HG02870 (cell line): ENCODE measurements at regions not wholly inside any gene's neighbourhood (a gene's known extent, or its start where the extent isn't known, plus 50 kb on each side); places are given as distances from the start of the nearest gene placed in this dataset.
A peak's percentile ranks its signal among the peaks of the same experiment; 100 is the strongest.
"Not testable (repeated sequence)": the region's sequence is repeated elsewhere in the genome, so short reads cannot be mapped to it uniquely, and the experiment has no call there.

Experiments used
- ATAC-seq: cut with Tn5 transposase; IDR thresholded peaks from one replicate; pipeline ENCODE4 v1.9.1; 2021; ENCODE audit warnings: mild to moderate bottlenecking, moderate library complexity; ENCODE audit not compliant: unreplicated experiment

DNA sequence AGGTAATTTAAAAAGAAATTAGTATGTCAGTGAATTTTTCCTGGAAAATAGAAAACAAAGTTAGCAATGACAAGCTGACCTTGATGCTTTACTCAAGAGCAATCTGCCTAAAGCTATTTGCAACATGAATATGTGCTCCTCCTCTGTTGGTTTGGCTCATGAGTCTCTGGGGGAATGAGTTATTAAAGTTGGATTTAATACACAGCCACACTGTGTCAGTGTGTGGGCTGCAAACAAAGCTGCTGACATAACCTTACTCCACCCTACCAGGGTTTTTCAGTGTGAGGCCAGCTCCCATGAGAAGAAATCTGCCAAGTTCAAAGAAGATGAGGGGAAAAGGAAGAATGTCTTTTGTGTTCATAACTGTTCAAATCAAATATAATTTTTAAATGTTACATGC, 280.5 kb downstream of the TLL1 start:
- ATAC-seq = no peak

DNA sequence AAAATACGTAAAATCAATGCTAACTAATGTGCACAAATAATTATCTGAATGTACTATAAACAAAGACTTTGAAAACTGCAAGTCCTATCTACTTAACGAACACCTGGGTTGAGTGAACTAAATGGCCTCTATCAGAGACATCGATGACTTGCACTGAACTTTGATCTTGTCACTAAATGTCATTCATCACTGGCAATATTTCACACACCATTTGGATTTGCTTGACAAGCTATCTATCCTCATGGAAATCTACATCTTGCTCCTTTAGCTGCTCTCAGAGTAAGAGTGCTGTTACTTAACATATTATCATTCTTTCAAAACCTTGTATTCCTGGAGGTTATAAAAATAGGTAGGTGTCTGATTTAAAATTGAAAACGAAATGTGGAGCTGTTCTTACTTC, 289.3 kb downstream of the TLL1 start:
- ATAC-seq = no peak

DNA sequence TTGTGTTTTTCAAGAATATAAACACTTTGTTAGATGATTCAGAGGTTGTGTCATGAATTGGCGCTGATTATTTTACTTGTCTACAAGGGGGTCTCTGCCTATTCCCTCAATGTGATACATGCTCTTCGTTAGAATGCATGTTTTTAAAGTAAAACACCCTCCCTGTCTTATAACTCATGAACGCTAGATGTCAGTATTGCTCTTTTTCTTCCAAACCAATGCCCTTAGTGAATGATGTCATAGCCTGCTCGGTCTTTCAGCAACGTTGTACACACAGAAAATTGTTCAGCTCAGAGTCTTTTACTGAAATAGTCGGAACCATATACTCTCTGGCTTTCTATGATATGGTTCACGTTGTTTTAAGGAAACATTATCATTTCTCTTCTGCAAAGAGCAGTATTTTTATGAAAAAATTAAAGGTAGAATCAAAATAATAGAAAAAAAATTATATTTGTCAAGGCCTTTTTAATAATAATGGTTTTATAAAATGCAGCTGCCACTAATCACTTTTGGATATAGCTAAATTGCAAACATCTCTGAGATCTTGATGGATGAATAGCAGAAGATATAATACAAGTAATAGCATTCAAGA, 292.9 kb downstream of the TLL1 start:
- ATAC-seq = peak; percentile 97

DNA sequence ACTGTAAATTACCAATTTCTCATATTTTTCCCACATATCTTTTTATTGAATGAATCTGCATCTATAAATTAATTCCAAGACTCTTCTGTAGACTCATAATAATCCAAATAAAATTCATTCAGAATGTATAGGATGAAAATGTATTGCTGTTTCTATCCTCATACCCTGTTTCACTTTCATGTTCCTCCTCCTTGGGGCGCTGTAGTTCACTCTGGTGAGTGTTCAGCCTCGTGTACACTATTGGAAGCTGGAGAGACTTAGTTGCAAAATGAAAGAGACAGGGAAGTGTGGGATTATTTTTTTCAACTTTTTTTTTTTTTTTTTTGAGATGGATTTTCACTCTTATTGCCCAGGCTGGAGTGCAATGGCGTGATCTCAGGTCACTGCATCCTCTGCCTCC, 296.1 kb downstream of the TLL1 start:
- ATAC-seq = no peak

DNA sequence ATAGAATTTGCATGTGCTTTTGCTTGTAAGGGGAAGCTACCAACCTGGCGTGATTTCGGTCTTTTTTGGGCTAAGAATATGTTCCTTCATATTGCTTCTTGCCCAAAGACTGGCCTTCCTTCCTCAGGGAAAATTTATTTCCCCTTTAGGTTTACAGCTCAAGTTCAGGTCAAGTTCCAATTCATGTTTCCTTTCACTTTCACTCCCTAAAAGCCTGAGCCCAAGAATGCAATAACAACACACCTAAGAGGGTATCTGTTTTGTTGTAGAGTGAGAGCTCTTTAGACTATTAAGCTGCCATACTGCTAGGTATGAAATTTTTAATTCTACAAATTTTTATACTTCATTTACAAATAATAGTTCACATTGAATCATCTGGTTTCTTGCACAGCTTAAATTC, 299.6 kb downstream of the TLL1 start:
- no peak for ATAC-seq

DNA sequence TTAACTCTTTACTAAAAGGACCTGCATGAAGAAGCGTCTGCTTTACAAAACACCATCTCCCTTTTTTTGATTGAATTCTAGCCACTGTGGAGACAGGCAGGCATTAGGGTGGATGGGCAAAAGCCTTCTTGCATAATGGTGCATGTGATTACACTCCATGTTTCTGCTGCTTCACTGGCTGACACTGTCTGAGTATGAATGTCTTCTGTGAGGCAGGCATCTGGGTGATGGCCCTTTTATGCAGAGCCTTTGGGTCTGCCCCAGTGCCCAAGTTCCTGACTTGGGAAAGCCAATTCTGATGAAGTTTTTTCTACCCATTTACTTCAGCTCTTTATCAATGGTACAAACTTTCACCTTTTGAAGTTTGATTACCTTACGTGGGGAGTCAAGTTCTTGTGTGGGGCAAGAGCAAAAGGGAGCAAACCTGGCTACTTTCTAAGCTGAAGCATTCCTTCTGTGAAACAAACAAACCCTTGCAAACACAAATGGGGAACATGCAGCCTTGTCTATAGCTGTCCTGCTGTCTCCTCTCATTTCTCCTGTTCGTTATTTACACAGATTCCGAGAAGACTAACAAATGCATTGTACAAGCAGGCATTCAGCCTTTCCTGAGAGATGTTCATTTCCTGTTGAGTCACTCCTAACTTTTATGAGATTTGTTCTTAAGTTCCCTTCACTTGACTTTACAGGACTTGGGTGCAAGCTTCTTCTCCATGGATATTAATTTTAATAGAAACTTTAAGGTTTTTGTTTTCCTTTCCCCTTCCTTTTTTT, 301.9 kb downstream of the TLL1 start:
- no peak for ATAC-seq

DNA sequence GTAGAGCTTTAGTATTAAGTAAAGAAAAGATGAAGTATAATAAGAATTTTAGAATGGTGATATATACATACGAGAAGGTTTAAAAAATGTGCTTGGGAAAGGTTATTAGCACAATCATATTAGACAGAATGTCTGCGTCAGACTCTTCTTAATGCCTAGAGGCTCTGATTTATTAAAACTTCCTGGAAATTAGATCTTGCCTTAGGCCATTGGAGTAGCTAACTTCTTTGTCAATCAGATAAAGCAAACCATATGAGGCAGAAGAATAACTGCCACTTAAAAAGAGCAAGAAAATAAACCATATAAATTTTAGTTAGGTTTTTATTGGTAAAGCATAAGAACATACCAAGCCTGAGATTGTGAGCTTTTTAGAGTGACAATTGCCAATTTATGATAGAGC, 309.1 kb downstream of the TLL1 start:
- ATAC-seq = no peak

DNA sequence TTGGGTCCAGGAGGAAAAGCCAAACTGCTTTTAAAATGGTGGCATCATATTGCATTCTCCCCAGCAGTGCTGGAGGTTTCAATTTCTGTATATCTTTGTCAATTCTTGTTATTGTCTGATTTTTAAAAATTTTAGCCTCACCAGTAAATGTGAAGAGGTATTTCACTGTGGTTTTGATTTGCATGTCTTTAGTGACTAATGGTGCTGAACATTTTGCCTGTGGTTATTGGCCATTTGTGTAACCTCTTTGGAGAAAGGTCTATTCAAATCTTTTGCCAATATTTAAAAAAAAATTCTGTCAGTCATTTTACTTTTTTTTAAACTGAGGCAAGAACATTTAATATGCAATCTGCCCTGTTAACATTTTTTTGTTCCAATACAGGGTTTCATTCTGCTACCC, 322.1 kb downstream of the TLL1 start:
- no peak for ATAC-seq

DNA sequence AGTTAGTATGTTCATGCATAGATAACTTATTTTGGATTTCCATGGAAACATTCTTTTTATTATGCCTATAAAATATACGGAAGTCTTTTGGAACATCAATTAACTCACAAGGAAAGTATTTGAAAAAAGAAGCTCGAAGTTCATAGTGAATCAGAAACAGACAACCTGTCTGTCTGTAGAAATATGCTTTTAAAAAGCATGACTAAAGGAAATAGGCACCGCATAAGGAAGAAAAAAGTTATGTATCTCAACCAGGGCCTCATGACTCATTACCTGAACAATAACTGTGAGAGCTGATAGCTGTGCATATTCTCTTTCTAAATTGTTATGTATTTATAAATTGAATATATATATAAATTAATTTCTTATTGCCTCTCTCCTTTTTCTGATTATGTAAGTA, 324.1 kb downstream of the TLL1 start:
- no peak for ATAC-seq

DNA sequence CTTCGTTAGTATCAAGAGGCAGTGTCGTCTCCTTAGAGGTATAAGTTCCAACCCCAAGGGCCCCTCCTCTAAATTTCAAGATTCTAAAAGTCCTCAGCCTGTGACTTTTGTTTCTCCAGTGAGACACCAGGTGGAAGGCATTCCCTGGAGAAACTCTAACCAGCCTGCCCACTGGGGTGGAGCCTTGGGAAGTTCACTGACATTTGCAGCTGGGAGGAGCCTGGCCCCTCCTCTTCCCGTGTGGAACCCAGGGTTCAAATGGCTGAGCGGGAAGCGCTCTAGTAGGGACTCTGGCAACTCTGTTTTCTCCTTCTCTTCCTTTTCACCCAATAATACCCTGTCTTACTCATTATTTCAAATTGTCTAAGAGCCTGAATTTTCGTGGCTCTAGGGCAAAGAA, 325.0 kb downstream of the TLL1 start:
- no peak for ATAC-seq

DNA sequence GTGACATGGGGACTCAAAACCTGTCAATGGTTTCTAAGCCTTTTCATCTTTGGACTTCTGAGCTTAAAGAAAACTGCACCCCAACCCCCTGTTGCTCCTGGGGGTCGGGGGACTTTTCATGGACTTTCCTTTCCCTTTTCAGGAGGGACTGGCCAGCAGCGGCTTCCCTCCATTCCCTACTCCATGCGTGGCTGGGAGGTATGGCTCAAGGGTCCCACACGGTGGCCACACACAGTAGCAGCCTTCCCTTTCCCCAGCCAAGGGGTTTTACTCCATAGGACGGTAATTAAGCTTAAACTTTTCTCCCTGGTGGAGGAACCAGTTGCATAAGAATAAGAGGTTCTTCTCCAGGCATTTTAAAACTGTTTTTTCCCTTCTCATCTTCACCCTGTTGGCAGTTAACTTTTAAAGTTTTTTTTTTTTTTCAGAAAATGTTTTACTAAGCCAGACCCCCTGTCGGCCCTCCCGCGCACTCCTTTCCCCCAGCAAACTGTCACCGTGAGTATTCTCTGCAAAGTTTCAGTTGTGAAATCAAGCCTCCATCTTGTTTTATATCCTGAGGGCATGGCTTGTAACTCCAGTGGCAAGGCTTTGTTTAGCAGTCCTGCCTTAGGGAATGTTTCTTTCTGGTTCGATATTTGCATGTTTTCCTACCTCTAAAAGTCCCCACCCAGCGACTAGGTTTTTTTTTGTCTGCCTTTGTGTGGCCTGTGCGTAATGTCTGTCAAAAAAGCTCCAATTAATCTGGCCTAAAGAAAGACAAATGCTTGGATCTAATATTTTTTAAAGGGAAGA, 325.7 kb downstream of the TLL1 start:
- no peak for ATAC-seq

DNA sequence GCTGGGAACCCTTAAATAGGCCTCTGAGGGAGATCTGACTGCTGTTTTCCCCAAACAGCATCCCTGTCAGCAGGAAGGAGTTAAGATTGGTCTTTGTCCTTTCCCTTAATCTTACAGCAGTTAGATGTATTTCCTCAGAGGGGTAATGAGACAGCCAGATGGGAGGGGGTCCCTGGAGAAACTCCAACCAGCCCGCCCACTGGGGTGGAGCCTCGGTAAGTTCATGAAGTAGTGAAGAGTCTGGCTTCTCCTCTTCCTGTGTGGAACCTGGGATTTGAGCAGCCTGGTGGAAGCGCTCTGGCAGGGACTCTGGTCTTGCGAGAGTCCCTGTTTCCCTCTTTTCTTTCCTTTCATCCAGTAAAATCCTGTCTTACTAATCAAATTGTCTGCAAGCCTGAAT, 330.0 kb downstream of the TLL1 start:
- ATAC-seq = no peak

DNA sequence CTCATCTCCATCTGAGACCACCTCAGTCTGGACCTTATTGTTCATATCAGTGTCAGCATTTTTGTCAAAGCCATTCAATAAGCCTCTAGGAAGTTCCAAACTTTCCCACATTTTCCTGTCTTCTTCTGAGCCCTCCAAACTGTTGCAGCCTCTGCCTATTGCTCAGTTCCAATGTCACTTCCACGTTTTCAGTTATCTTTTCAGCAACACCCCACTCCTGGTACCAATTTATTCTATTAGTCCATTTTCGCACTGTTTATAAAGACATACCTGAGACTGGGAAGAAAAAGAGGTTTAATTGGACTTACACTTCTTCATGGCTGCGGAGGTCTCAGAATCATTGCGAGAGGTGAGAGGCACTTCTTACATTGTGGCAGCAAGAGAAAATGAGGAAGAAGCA, 339.3 kb downstream of the TLL1 start:
- not testable (repeated sequence) for ATAC-seq

DNA sequence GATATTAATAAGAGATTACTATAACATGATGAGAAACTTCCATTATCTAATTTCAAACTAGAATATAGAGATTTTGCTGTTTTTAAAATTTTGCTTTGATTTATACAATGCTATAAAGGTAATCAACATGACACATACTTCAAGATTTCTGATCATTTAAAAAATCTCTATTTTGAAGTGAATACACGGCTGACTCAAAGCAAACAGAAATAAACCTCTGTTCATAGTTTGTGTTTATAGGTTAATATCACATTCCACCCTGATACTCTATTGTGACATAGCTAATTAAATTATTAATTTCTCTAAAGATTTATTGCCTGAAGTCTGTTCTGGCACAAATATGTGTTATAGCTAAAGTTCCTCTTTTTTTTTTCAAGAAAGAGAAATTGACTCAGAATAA, 349.2 kb downstream of the TLL1 start:
- ATAC-seq = no peak

DNA sequence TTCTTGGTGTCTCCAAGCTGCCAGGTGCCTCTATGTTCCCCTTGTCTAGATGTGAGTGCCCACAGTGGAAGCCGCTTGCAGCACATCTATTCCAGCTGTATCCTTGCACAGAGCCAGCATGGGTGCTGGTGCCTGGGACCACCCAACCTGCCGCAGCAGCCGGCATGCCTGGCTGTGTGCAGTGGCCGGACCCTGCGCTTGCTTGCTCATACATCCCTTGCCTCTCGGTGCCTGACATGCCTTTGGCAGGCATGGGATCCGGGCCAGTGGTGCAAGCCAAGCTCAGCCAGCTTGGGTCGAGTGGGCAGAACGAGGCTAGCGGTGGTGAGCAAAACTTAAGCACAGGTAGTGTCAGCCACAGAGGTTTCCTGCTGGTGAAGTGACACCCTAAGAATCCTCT, 355.1 kb downstream of the TLL1 start:
- no peak for ATAC-seq

DNA sequence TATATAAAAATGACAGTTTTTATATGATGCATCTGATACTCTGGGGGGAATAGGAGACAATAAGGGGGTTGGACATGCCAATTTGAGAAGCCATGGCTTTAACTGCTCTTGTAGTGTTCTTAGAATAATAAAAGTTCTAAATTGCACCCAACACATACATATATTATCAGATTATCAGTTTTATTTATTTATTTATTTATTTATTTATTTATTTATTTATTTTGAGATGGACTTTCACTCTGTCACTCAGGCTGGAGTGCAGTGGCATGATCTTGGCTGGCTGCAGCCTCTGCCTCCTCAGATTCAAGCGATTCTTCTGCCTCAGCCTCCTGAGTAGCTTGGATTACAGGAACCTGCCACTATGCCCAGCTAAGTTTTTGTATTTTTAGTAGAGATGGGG, 356.8 kb downstream of the TLL1 start:
- no peak for ATAC-seq

DNA sequence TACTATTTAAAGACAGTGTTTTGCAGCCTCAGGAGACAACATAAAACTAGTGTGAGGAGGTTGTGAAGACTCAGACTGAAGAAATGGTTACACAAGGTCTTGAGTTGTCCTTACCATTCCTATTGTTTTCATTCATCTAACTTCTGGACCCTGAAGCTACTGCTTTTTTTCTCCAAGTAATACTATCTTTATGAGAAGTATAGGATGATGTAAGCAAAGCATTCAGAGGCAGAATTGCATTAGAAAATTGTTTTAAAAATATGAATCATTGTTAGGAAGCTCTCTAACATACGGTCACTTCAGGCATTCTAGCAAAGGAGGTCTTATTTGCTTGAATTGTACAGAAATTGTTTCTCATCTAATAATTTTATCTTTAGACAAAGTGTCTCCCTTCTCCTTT, 357.8 kb downstream of the TLL1 start:
- no peak for ATAC-seq

DNA sequence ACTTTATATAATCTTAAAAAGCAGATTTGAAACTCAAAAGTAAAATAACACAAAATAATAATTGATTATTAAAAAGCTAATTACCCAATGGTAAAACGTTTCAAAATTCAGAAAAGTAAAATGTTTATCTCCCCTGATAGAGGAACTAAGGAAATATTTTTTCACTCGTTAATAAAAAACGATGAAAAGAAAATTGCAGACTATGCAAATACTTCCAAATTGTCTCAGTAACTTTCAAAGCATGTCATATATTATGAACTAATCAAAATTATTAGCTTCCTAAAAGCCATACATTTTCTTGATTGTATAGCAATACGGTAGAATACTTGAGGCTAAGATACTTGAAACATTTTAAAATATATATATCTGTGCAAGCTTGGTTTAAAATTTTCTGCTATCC, 366.3 kb downstream of the TLL1 start:
- ATAC-seq = no peak

DNA sequence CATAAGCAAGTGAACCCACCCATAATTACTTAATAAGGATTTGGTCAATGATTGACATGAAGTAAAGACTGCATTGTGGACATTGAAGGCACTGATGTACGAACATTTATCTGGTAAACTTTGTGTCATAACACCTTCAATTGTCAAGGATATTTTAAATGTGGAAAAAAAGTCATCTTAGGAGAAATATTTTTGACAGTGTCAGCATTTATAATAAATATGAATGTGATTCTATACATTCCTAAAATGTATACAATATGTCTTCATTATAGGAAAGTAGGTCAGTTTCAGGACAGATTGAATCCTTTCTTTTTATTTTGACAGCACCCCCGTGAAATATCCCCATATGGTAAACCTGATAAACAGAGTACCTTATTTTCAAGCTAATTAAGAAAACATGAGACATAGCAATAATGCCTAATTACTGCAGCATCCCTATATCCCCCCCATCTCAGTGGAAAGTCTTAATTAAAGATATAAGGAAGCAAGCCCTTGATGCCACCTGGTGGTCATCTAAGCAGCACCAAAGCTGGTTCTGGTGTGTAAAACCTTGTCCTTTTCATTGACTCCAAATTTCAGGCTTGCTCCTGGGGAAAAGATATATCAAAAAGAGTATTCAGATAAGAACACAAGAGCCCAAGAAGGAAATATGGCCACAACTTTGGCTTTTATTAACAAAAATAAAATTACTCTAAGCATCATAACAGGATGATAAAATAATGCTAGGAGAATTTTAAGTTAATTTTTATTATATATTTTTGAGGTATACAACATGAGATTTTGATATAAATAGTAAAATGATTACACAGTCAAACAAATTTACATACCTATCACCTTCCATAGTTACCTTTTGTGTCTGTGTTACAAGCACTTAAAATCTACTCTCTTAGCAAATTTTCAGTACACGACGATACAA, 379.7 kb downstream of the TLL1 start:
- ATAC-seq = no peak

DNA sequence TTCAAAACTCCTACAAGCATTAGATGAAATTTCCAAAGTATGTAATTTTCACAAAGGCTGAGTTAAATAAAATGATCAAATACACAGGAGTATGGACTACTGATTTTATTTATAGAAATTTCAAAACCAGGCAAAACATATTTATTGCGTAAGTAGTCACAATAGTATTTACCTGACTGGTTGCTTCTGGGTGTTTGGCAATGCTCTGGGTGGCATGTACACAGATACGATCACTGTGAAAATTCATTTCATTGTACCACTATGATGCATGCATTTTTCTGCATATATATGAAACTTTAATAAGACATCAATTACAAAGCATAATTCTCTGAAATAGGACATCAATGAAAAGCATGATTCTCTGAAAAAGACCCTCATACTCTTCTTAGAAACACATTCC, 384.2 kb downstream of the TLL1 start:
- ATAC-seq = no peak

DNA sequence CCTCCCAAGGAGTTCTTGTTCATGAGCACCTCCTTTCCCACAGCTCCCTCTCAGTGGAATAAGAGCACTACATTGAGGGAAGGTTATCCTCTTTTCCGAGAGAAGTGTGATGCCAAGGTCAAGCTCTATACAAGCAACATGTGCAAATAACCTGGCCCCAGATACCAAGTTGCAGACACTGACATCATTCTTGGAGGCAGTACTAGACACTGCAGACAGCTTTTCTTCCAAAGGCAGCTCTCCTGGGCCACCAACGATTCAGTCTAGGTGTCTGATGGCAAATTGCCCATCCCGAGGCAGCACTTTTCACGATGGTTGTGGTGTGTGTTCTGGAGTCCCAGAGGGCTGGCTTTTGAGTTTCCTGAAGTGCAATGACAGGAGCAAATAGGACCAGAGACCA, 384.9 kb downstream of the TLL1 start:
- no peak for ATAC-seq
